ENCODE measurements at regions not wholly inside any gene's neighbourhood (a gene's known extent, or its start where the extent isn't known, plus 50 kb on each side); places are given as distances from the start of the nearest gene placed in this dataset.

GRCh38 chr22:27494785-27495184 is 306.8 kb downstream of the MN1 start:
- DNase-seq: no peak

- DNase-seq: no peak
Observed at GRCh38 chr22:27495325-27495724, 306.2 kb downstream of the MN1 start.

GRCh38 chr22:27499121-27499520 is 302.4 kb downstream of the MN1 start:
- DNase-seq: no peak

- DNase-seq: no peak
Observed at GRCh38 chr22:27501191-27501936, 300.2 kb downstream of the MN1 start.

GRCh38 chr22:27502327-27502726 is 299.2 kb downstream of the MN1 start:
- no peak for DNase-seq

- no peak for DNase-seq
Observed at GRCh38 chr22:27504360-27505253, 296.9 kb downstream of the MN1 start.

GRCh38 chr22:27507111-27507611 is 294.4 kb downstream of the MN1 start:
- no peak for DNase-seq

GRCh38 chr22:27507935-27508526 is 293.5 kb downstream of the MN1 start:
- DNase-seq: no peak

GRCh38 chr22:27509132-27509920 is 292.2 kb downstream of the MN1 start:
- DNase-seq: no peak

- DNase-seq: no peak
Observed at GRCh38 chr22:27510024-27510423, 291.5 kb downstream of the MN1 start.

- DNase-seq: no peak
Observed at GRCh38 chr22:27512283-27512761, 289.2 kb downstream of the MN1 start.

- DNase-seq: no peak
Observed at GRCh38 chr22:27513021-27513420, 288.5 kb downstream of the MN1 start.

GRCh38 chr22:27514601-27515523 is 286.7 kb downstream of the MN1 start:
- no peak for DNase-seq

GRCh38 chr22:27517361-27518155 is 284.0 kb downstream of the MN1 start:
- no peak for DNase-seq

- no peak for DNase-seq
Observed at GRCh38 chr22:27518531-27519340, 282.8 kb downstream of the MN1 start.

- no peak for DNase-seq
Observed at GRCh38 chr22:27523711-27524110, 277.8 kb downstream of the MN1 start.

GRCh38 chr22:27525711-27526110 is 275.8 kb downstream of the MN1 start:
- no peak for DNase-seq

- DNase-seq: no peak
Observed at GRCh38 chr22:27526901-27527300, 274.7 kb downstream of the MN1 start.

- DNase-seq: no peak
Observed at GRCh38 chr22:27531782-27532530, 269.6 kb downstream of the MN1 start.

All from CD4-positive, alpha-beta T cell treated with Interleukin-17A for 1 hour (primary cell).